IMR-90 (cell line): ENCODE measurements at regions not wholly inside any gene's neighbourhood (a gene's known extent, or its start where the extent isn't known, plus 50 kb on each side); places are given as distances from the start of the nearest gene placed in this dataset.

Experiments used
- ATAC-seq: fragments of 200-7000 bp; cut with Tn5 transposase; 2 replicates; pipeline ENCODE4 v1.9.1; 2020; ENCODE audit warnings: low read depth, mild to moderate bottlenecking, moderate library complexity
- BruUV-seq: library from RNA; stranded (reverse); fragments of 400-500 nt; replicated peaks from 2 replicates; lab custom pipeline; 2021; lab: Mats Ljungman, UMichigan
- CTCF ChIA-PET: fragments of 300-600 bp; formaldehyde crosslinking; extraction: SDS; loops from one replicate; lab custom pipeline; 2021; ENCODE audit warnings: antibody characterized with exemption; lab: Yijun Ruan, JAX
- POLR2A ChIA-PET: fragments of 300-600 bp; sonication (Branson Sonifier 250); formaldehyde crosslinking; loops from one replicate; lab custom pipeline; 2022; ENCODE audit warnings: antibody characterized with exemption; ENCODE audit not compliant: unreplicated experiment; lab: Charles Lee
- DNase-seq: peaks from one replicate; pipeline ENCODE4 v3.0.0; 2013
- H2AFZ ChIP-seq: replicated peaks from 2 replicates; pipeline ENCODE3; 2013; ENCODE audit warnings: low read length, mild to moderate bottlenecking; ENCODE audit not compliant: poor library complexity
- H2AK5ac ChIP-seq: 2 replicates; pipeline ENCODE4 v1.6.1; 2013; ENCODE audit warnings: low read depth, low read length, inconsistent platforms
- H2AK9ac ChIP-seq: replicated peaks from 2 replicates; pipeline ENCODE3; 2013; ENCODE audit warnings: mild to moderate bottlenecking, low read depth, low read length, moderate library complexity; ENCODE audit not compliant: poor library complexity
- H2BK120ac ChIP-seq: 2 replicates; pipeline ENCODE4 v1.6.1; 2013; ENCODE audit warnings: low read depth, low read length, inconsistent platforms
- H2BK15ac ChIP-seq: 3 replicates; pipeline ENCODE4 v1.6.1; 2013; ENCODE audit warnings: low read depth, low read length, inconsistent platforms
- H2BK20ac ChIP-seq: 2 replicates; pipeline ENCODE4 v1.6.1; 2013; ENCODE audit warnings: low read depth, mild to moderate bottlenecking, inconsistent platforms, low read length, moderate library complexity
- H2BK5ac ChIP-seq: 2 replicates; pipeline ENCODE4 v1.6.1; 2013; ENCODE audit warnings: mild to moderate bottlenecking, low read depth, low read length, inconsistent platforms; ENCODE audit not compliant: poor library complexity, severe bottlenecking
- H3K14ac ChIP-seq: replicated peaks from 2 replicates; pipeline ENCODE4 v1.6.1; 2013; ENCODE audit warnings: low read depth, low read length, inconsistent platforms
- H3K18ac ChIP-seq: 2 replicates; pipeline ENCODE4 v1.6.1; 2013; ENCODE audit warnings: low read depth, low read length, control low read depth
- H3K23ac ChIP-seq: 2 replicates; pipeline ENCODE4 v1.6.1; 2013; ENCODE audit warnings: low read depth, low read length, inconsistent platforms
- H3K27ac ChIP-seq: 2 replicates; pipeline ENCODE4 v1.5.1; 2013; ENCODE audit warnings: mild to moderate bottlenecking, control low read depth, low read length; ENCODE audit not compliant: insufficient read depth
- H3K27me3 ChIP-seq: 2 replicates; pipeline ENCODE4 v1.6.1; 2013; ENCODE audit warnings: low read length; ENCODE audit not compliant: control insufficient read depth, insufficient read depth
- H3K36me3 ChIP-seq: 2 replicates; pipeline ENCODE4 v1.6.1; 2013; ENCODE audit warnings: low read length, mixed read lengths; ENCODE audit not compliant: control insufficient read depth, insufficient read depth
- H3K4ac ChIP-seq: 2 replicates; pipeline ENCODE4 v1.6.1; 2013; ENCODE audit warnings: low read depth, low read length, inconsistent platforms
- H3K4me1 ChIP-seq: 2 replicates; pipeline ENCODE4 v1.6.1; 2013; ENCODE audit warnings: low read length, mixed read lengths; ENCODE audit not compliant: control insufficient read depth, insufficient read depth
- H3K4me2 ChIP-seq: 2 replicates; pipeline ENCODE4 v1.6.1; 2013; ENCODE audit warnings: low read depth, mild to moderate bottlenecking, control low read depth, low read length, moderate library complexity
- H3K4me3 ChIP-seq: 2 replicates; pipeline ENCODE4 v1.5.1; 2013; ENCODE audit warnings: low read depth, mild to moderate bottlenecking, control low read depth, low read length, moderate library complexity; ENCODE audit not compliant: insufficient read depth
- H3K56ac ChIP-seq: 2 replicates; pipeline ENCODE4 v1.6.1; 2013; ENCODE audit warnings: low read length, inconsistent platforms; ENCODE audit not compliant: insufficient read depth; ENCODE audit errors: extremely low read depth
- H3K79me1 ChIP-seq, 2 experiments: 2 replicates each; pipeline ENCODE4 v1.6.1; 2013; ENCODE audit warnings: low read length in 2 of 2, inconsistent platforms in 1 of 2, low read depth in 1 of 2
- H3K9ac ChIP-seq: 2 replicates; pipeline ENCODE4 v1.6.1; 2013; ENCODE audit warnings: low read depth, low read length, control low read depth
- H3K9me1 ChIP-seq: 2 replicates; pipeline ENCODE4 v1.6.1; 2013; ENCODE audit warnings: low read length, inconsistent platforms; ENCODE audit not compliant: insufficient read depth
- H3K9me3 ChIP-seq: 2 replicates; pipeline ENCODE4 v1.6.1; 2013; ENCODE audit warnings: low read length; ENCODE audit not compliant: control insufficient read depth, insufficient read depth
- H4K20me1 ChIP-seq: 2 replicates; pipeline ENCODE4 v1.6.1; 2013; ENCODE audit warnings: low read length, inconsistent platforms; ENCODE audit not compliant: insufficient read depth
- H4K5ac ChIP-seq: 2 replicates; pipeline ENCODE4 v1.6.1; 2013; ENCODE audit warnings: mild to moderate bottlenecking, low read depth, low read length, control low read depth
- H4K8ac ChIP-seq, 2 experiments: 2 replicates each; pipeline ENCODE4 v1.6.1; 2013; ENCODE audit warnings: low read depth in 2 of 2, low read length in 2 of 2, control low read depth in 1 of 2, inconsistent platforms in 1 of 2
- H4K91ac ChIP-seq: 2 replicates; pipeline ENCODE4 v1.6.1; 2013; ENCODE audit warnings: low read depth, low read length, inconsistent platforms; ENCODE audit not compliant: insufficient read depth
- BHLHE40 ChIP-seq: fragments of 150-350 bp; IDR thresholded peaks from 2 replicates; pipeline ENCODE4 v1.6.1; 2016; ENCODE audit warnings: mild to moderate bottlenecking, low read depth, low read length
- CEBPB ChIP-seq: IDR thresholded peaks from 2 replicates; pipeline ENCODE4 v1.6.1; 2012; ENCODE audit warnings: low read depth, low read length, improper control_type of control experiment
- CHD1 ChIP-seq: IDR thresholded peaks from 2 replicates; pipeline ENCODE4 v1.6.1; 2012; ENCODE audit warnings: low read depth, low read length, improper control_type of control experiment
- ELK1 ChIP-seq: fragments of 150-350 bp; IDR thresholded peaks from 2 replicates; pipeline ENCODE4 v1.6.1; 2016; ENCODE audit warnings: low read depth, mild to moderate bottlenecking, low read length, moderate library complexity, borderline replicate concordance
- FOS ChIP-seq: fragments of 150-350 bp; IDR thresholded peaks from 2 replicates; pipeline ENCODE4 v1.6.1; 2016; ENCODE audit warnings: low read depth, low read length
- MAZ ChIP-seq: IDR thresholded peaks from 2 replicates; pipeline ENCODE4 v1.6.1; 2012; ENCODE audit warnings: low read depth, mild to moderate bottlenecking, low read length, improper control_type of control experiment, moderate library complexity, borderline replicate concordance
- MXI1 ChIP-seq: IDR thresholded peaks from 2 replicates; pipeline ENCODE4 v1.6.1; 2012; ENCODE audit warnings: low read depth, mild to moderate bottlenecking, low read length, moderate library complexity, borderline replicate concordance
- NFE2L2 ChIP-seq: fragments of 150-350 bp; IDR thresholded peaks from 2 replicates; pipeline ENCODE4 v1.6.1; 2016; ENCODE audit warnings: low read depth, mild to moderate bottlenecking, low read length
- RAD21 ChIP-seq: IDR thresholded peaks from 2 replicates; pipeline ENCODE4 v1.6.1; 2012; ENCODE audit warnings: low read length, improper control_type of control experiment
- RFX5 ChIP-seq: IDR thresholded peaks from 2 replicates; pipeline ENCODE4 v1.8.0; 2012; ENCODE audit warnings: low read depth, mild to moderate bottlenecking, low read length, moderate library complexity
- USF2 ChIP-seq: fragments of 150-350 bp; IDR thresholded peaks from 2 replicates; pipeline ENCODE4 v1.6.1; 2017; ENCODE audit warnings: mild to moderate bottlenecking, antibody characterized with exemption, low read length, low read depth
- dilution Hi-C: fragments of 300-500 bp; cut with HindIII; formaldehyde crosslinking; loops from one replicate; pipeline ENCODE4 v1.14.3; 2018; ENCODE audit warnings: low sequenced_read_pairs; ENCODE audit not compliant: unreplicated experiment
- in situ Hi-C: fragments of 300-500 bp; cut with MboI; formaldehyde crosslinking; loops from 3 replicates; pipeline ENCODE4 v1.14.3; 2019; ENCODE audit warnings: low sequenced_read_pairs, inconsistent platforms, mixed read lengths
- intact Hi-C: fragments of 100-400 bp; cut with micrococcal nuclease; formaldehyde crosslinking; loops from 2 replicates; pipeline ENCODE4 v1.10.0; 2022

DNA sequence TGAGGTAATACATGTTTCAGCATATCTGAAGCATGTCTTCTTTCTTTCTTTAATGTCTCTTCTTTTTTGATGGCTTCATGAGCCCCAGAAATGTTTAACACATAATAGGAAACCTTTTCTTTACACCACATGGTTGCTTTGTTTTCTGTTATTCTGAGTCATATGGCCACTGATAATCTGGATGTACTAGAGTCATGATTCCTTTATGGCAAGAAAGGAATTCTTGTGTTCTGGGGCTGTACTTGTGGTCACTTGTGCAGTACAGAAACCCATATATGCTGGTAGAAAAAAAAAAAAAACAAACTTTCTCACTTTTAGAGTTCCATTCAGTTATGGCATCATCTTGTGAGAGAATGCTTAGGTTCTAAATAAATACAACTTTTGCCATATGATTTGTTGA lies 1669.3 kb upstream of the CDH9 start:
- Histone ChIP-seq H3K36me3 (no peaks in the 10 kb centered on the region), H3K23ac (no peak overlapping the region), H3K4me2 (no peak overlapping the region), H3K14ac (no peak overlapping the region), H3K4me3 (no peak overlapping the region), H2AFZ (no peak overlapping the region), H3K27me3 (no peaks in the 10 kb centered on the region), H2BK5ac (no peak overlapping the region), H4K91ac (no peak overlapping the region), H2BK15ac (no peak overlapping the region), H3K79me1 (no peaks in the 10 kb centered on the region), H3K9ac (no peak overlapping the region), H3K4ac (no peak overlapping the region), H3K4me1 (no peaks in the 10 kb centered on the region), H3K56ac (no peak overlapping the region), H3K27ac (no peak overlapping the region), H3K9me1 (no peaks in the 10 kb centered on the region), H2AK9ac (no peak overlapping the region), H4K5ac (no peak overlapping the region), H2AK5ac (no peak overlapping the region), H4K8ac (no peak overlapping the region), H2BK20ac (no peak overlapping the region), H2BK120ac (no peak overlapping the region), H4K20me1 (no peaks in the 10 kb centered on the region), H3K18ac (no peak overlapping the region), H3K9me3 (peaks cover 2% of the 10 kb centered on the region; the same call in 1 of the 2 replicates)
- POLR2A ChIA-PET, result no interaction called here
- dilution Hi-C loops, result no loop called here
- TF ChIP-seq MXI1, result no peak
- TF ChIP-seq CHD1, result no peak
- no peak for TF ChIP-seq RAD21
- TF ChIP-seq FOS, result no peak
- TF ChIP-seq MAZ, result no peak
- no peak for TF ChIP-seq NFE2L2
- no peak for TF ChIP-seq RFX5
- no peak for TF ChIP-seq ELK1
- TF ChIP-seq BHLHE40, result no peak
- no peak for TF ChIP-seq CEBPB
- TF ChIP-seq USF2, result no peak
- ATAC-seq (no peak), DNase-seq (no peak)
- intact Hi-C loops, result no loop called here
- no TSS peak for BruUV-seq
- CTCF ChIA-PET, result no interaction called here
- in situ Hi-C loops, result no loop called here
